Fibroblast of villous mesenchyme (primary cell): ENCODE measurements at regions not wholly inside any gene's neighbourhood (a gene's known extent, or its start where the extent isn't known, plus 50 kb on each side); places are given as distances from the start of the nearest gene placed in this dataset.
"Not testable (repeated sequence)": the region's sequence is repeated elsewhere in the genome, so short reads cannot be mapped to it uniquely, and the experiment has no call there.

Experiments used
- DNase-seq: peaks from one replicate; pipeline ENCODE4 v3.0.0-alpha.2; 2010; ENCODE audit warnings: low read depth
- H3K4me3 ChIP-seq: 2 replicates; pipeline ENCODE4 v1.5.1; 2011; ENCODE audit warnings: low read depth, mild to moderate bottlenecking, low read length
- TF ChIP-seq, protein P1 (sequence below): IDR thresholded peaks from 2 replicates; pipeline ENCODE4 v1.5.1; 2012; ENCODE audit warnings: low read depth, mild to moderate bottlenecking, low read length; ENCODE audit not compliant: insufficient read depth

DNA sequence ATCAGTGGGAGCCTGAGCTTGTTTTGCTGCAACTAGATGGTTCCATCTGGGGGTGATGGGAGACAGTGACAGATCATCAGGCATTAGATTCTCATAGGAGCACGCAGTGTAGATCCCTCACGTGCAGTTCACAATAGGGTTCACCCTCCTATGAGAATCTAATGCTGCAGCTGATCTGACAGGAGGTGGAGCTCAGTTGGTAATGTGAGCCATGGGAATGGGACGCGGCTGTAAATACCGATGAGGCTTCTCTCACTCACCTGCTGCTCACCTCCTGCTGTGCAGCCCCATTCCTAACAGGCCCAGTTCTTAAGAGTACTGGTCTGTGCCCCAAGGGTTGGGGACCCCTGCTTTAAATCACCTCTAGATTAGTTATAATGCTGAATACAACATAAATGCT is 137.5 kb upstream of the PLEKHM1 start:
- TF ChIP-seq, protein P1, sequence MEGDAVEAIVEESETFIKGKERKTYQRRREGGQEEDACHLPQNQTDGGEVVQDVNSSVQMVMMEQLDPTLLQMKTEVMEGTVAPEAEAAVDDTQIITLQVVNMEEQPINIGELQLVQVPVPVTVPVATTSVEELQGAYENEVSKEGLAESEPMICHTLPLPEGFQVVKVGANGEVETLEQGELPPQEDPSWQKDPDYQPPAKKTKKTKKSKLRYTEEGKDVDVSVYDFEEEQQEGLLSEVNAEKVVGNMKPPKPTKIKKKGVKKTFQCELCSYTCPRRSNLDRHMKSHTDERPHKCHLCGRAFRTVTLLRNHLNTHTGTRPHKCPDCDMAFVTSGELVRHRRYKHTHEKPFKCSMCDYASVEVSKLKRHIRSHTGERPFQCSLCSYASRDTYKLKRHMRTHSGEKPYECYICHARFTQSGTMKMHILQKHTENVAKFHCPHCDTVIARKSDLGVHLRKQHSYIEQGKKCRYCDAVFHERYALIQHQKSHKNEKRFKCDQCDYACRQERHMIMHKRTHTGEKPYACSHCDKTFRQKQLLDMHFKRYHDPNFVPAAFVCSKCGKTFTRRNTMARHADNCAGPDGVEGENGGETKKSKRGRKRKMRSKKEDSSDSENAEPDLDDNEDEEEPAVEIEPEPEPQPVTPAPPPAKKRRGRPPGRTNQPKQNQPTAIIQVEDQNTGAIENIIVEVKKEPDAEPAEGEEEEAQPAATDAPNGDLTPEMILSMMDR, result no peak
- H3K4me3 ChIP-seq, result no peak overlapping the region
- DNase-seq, result no peak

GRCh38 chr17:45631941-45632340 is 141.4 kb upstream of the PLEKHM1 start:
- TF ChIP-seq, protein P1, result no peak

GRCh38 chr17:45639297-45639849 is 144.7 kb upstream of the CRHR1 start:
- no peak overlapping the region for H3K4me3 ChIP-seq
- TF ChIP-seq, protein P1, result no peak
- DNase-seq, result peak; percentile 6

More at GRCh38 chr17:45631941-45632340, 141.4 kb upstream of the PLEKHM1 start:
- no peak overlapping the region for H3K4me3 ChIP-seq
- DNase-seq, result no peak

- TF ChIP-seq, protein P1, result peak; percentile 99
- DNase-seq, result peak; percentile 80
- no peak overlapping the region for H3K4me3 ChIP-seq
Observed at GRCh38 chr17:45640141-45640850, 143.8 kb upstream of the CRHR1 start.

DNA sequence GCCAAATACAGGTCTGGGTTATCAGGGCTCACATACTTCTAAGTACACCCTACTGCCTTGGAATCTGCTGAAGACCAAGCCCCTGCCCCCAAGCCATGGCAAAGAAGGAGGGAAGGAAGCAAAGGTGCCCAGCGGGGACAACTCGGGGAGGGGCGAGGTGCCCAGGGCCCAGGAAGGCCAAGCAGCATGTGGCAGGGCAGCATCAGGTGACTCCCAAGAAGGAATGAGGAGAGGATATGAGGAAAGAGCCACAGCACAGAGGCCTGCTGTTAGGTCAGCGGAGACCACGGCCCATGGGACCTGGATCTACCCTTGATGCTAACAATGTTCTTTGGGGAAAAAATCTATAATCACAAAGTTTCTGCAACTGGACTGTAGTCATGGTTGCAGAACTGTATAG is 142.6 kb upstream of the CRHR1 start:
- DNase-seq, result no peak
- no peak overlapping the region for H3K4me3 ChIP-seq
- TF ChIP-seq, protein P1, result no peak

DNA sequence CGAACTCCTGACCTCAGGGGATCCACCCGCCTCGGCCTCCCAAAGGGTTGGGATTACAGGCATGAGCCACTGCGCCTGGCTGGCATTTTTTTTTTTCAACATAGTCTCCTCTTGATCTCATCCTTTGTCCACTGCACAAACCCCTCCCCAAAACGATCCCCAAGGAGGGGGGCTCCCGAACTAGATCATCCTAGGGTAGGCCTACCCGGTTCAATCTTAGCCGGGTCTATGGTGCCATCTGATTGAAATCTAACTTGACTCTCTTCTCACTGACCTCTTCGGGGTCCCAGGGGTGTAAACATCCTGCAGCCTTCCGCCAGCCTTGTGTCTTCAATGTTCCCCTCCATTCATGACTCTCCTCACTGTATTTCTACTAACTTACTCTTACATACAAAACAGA is 140.5 kb upstream of the CRHR1 start:
- TF ChIP-seq, protein P1, result no peak
- no peak for DNase-seq
- no peak overlapping the region for H3K4me3 ChIP-seq

DNA sequence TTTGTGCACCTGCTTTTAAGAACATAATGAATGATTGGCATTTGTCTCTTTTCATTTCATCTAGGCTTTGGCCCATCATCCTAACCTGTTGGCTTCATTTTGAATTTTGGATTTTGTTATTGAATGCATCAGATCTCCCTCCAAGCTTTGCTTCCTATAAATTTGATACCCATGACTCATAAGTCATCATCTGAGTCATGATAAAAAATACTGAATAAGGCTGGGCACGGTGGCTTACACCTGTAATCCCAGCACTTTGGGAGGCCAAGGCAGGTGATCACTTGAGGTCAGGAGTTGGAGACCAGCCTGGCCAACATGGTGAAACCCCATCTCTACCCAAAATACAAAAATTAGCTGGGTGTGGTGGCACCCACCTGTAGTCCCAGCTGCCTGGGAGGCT is 139.5 kb upstream of the CRHR1 start:
- not testable (repeated sequence) for H3K4me3 ChIP-seq, DNase-seq
